ENCODE measurements at regions not wholly inside any gene's neighbourhood (a gene's known extent, or its start where the extent isn't known, plus 50 kb on each side); places are given as distances from the start of the nearest gene placed in this dataset.
"Not testable (repeated sequence)": the region's sequence is repeated elsewhere in the genome, so short reads cannot be mapped to it uniquely, and the experiment has no call there.

GRCh38 chr6:167669870-167670802, 156.6 kb upstream of the AFDN start:
- no peaks in the 10 kb centered on the region for H3K4me1 ChIP-seq
- no peak for TF ChIP-seq POLR2A (IDR thresholded peaks at IDR 0.05)
- TF ChIP-seq POLR2AphosphoS5 (IDR thresholded peaks at IDR 0.05) = no peak
- TF ChIP-seq, protein P1, sequence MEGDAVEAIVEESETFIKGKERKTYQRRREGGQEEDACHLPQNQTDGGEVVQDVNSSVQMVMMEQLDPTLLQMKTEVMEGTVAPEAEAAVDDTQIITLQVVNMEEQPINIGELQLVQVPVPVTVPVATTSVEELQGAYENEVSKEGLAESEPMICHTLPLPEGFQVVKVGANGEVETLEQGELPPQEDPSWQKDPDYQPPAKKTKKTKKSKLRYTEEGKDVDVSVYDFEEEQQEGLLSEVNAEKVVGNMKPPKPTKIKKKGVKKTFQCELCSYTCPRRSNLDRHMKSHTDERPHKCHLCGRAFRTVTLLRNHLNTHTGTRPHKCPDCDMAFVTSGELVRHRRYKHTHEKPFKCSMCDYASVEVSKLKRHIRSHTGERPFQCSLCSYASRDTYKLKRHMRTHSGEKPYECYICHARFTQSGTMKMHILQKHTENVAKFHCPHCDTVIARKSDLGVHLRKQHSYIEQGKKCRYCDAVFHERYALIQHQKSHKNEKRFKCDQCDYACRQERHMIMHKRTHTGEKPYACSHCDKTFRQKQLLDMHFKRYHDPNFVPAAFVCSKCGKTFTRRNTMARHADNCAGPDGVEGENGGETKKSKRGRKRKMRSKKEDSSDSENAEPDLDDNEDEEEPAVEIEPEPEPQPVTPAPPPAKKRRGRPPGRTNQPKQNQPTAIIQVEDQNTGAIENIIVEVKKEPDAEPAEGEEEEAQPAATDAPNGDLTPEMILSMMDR (IDR thresholded peaks at IDR 0.05) = no peak
- no peak for TF ChIP-seq EP300 (IDR thresholded peaks at IDR 0.05)
- 93 to 95% methylated on average over 26 of the region's 26 CpGs for WGBS, 2 donors
- no peaks in the 10 kb centered on the region for H3K36me3 ChIP-seq
- no peak overlapping the region for H3K27ac ChIP-seq
- no peak overlapping the region for H3K4me3 ChIP-seq
- intact Hi-C loops (cut with DNase I) = no loop called here
- H3K9me3 ChIP-seq = no peaks in the 10 kb centered on the region
- no peaks in the 10 kb centered on the region for H3K27me3 ChIP-seq
- DNase-seq = peak; percentile 61

- no peaks in the 10 kb centered on the region for H3K9me3 ChIP-seq
- intact Hi-C loops (cut with DNase I) = no loop called here
- TF ChIP-seq EP300 (IDR thresholded peaks at IDR 0.05) (no peak), POLR2AphosphoS5 (IDR thresholded peaks at IDR 0.05) (no peak), POLR2A (IDR thresholded peaks at IDR 0.05) (no peak)
- TF ChIP-seq, protein P1 (IDR thresholded peaks at IDR 0.05) = no peak
- H3K27me3 ChIP-seq = no peaks in the 10 kb centered on the region
- no peaks in the 10 kb centered on the region for H3K36me3 ChIP-seq
- H3K27ac ChIP-seq = no peak overlapping the region
- peak; percentile 11 for DNase-seq
- no peaks in the 10 kb centered on the region for H3K4me1 ChIP-seq
- 89 to 93% methylated on average over 7 of the region's 7 CpGs for WGBS, 2 donors
- no peak overlapping the region for H3K4me3 ChIP-seq
Observed at GRCh38 chr6:167670938-167671338, 155.8 kb upstream of the AFDN start.

GRCh38 chr6:167671379-167671976, 155.2 kb upstream of the AFDN start:
- H3K9me3 ChIP-seq; intact Hi-C loops (cut with DNase I); H3K4me3 ChIP-seq; H3K4me1 ChIP-seq; H3K27ac ChIP-seq; H3K36me3 ChIP-seq; H3K27me3 ChIP-seq: not testable (repeated sequence)
- peak; percentile 10 for DNase-seq
- 93 to 96% methylated on average over 3 of the region's 3 CpGs for WGBS, 2 donors

DNA sequence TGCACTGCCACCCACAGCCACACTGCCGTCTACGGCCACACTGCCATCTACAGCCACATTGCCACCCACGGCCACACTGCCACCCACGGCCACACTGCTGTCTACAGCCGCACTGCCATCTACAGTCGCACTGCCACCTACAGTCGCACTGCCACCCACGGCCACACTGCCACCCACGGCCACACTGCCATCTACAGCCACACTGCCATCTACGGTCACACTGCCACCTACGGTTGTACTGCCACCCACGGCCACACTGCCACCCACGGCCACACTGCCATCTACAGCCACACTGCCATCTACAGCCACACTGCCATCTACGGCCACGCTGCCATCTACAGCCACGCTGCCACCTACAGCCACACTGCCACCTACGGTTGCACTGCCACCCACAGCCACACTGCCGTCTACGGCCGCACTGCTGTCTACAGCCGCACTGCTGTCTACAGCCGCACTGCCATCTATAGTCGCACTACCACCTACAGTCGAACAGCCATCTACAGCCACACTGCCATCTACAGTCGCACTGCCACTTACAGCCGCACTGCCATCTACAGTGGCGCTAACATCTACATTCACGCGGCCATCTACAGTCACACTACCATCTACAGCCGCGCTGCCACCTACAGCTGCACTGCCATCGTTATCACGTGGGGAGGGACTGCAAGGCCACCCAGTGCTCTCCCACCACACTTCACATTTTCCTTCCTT, 154.6 kb upstream of the AFDN start:
- peak; percentile 32 for DNase-seq
- Histone ChIP-seq H3K27me3 (peaks cover 0 to 3% (median 0%) of the 10 kb centered on the region in 3 donors), H3K4me1 (no peaks in the 10 kb centered on the region), H3K27ac (no peak overlapping the region), H3K9me3 (no peaks in the 10 kb centered on the region), H3K36me3 (no peaks in the 10 kb centered on the region), H3K4me3 (no peak overlapping the region)
- 93 to 94% methylated on average over 33 of the region's 33 CpGs for WGBS, 2 donors
- intact Hi-C loops (cut with DNase I) = no loop called here
- TF ChIP-seq POLR2A (IDR thresholded peaks at IDR 0.05) (no peak), EP300 (IDR thresholded peaks at IDR 0.05) (no peak), POLR2AphosphoS5 (IDR thresholded peaks at IDR 0.05) (no peak)
- TF ChIP-seq, protein P1 (IDR thresholded peaks at IDR 0.05) = no peak

DNA sequence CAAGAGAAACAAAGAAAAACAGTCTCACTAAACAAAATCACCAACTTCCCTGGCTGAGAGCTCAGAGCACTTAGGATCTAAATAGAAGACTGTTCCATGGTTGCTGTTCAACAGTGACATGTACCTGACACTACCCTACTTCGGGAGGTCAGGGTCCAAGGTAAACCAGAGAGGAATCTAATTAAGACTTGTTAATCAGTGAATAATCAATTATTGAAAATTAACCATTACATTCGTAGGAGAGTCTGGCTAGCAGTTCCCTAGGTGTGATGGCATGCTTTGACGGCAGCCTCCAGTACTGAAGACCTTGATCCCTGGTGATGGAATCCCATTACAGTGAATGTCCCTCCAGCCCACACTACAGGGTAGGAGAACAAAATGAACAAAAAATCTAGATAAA, 154.0 kb upstream of the AFDN start:
- intact Hi-C loops (cut with DNase I) = no loop called here
- Histone ChIP-seq H3K9me3 (no peaks in the 10 kb centered on the region), H3K36me3 (no peaks in the 10 kb centered on the region), H3K4me1 (no peaks in the 10 kb centered on the region), H3K4me3 (no peak overlapping the region), H3K27me3 (peaks cover 0 to 9% (median 0%) of the 10 kb centered on the region in 3 donors), H3K27ac (no peak overlapping the region)
- peak; percentile 38 for DNase-seq
- TF ChIP-seq POLR2A (IDR thresholded peaks at IDR 0.05) (no peak), EP300 (IDR thresholded peaks at IDR 0.05) (no peak), POLR2AphosphoS5 (IDR thresholded peaks at IDR 0.05) (no peak)
- TF ChIP-seq, protein P1 (IDR thresholded peaks at IDR 0.05) = no peak
- WGBS, 2 donors = 94 to 95% methylated on average over 3 of the region's 3 CpGs
